GM12874 (cell line): ENCODE measurements at regions not wholly inside any gene's neighbourhood (a gene's known extent, or its start where the extent isn't known, plus 50 kb on each side); places are given as distances from the start of the nearest gene placed in this dataset.

Experiments used
- TF ChIP-seq, protein P1 (sequence below): IDR thresholded peaks from 2 replicates; pipeline ENCODE4 v1.5.1; 2011; ENCODE audit warnings: low read depth, mild to moderate bottlenecking, control low read depth, low read length, moderate library complexity; ENCODE audit not compliant: insufficient read depth

DNA sequence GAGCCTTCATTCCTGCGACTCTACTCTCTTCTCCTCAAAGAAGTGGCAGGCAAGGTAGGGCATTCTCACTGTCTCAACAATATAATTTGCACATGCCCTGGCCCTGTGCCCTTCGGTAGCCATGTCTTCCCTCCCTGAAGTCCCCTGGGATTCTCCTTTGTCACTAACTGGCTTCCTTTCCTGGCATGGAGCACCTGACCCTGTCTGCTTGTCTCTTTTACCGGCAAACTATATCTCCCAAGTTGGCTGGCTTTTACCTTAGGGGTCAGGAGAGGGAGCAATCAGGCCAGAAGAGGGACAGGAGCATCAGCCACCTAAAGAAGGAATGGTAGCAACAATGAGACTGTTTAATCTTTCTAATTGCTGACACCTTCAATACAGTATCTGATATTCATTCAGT is 51.9 kb upstream of the RMDN2 start:
- TF ChIP-seq, protein P1, sequence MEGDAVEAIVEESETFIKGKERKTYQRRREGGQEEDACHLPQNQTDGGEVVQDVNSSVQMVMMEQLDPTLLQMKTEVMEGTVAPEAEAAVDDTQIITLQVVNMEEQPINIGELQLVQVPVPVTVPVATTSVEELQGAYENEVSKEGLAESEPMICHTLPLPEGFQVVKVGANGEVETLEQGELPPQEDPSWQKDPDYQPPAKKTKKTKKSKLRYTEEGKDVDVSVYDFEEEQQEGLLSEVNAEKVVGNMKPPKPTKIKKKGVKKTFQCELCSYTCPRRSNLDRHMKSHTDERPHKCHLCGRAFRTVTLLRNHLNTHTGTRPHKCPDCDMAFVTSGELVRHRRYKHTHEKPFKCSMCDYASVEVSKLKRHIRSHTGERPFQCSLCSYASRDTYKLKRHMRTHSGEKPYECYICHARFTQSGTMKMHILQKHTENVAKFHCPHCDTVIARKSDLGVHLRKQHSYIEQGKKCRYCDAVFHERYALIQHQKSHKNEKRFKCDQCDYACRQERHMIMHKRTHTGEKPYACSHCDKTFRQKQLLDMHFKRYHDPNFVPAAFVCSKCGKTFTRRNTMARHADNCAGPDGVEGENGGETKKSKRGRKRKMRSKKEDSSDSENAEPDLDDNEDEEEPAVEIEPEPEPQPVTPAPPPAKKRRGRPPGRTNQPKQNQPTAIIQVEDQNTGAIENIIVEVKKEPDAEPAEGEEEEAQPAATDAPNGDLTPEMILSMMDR: no peak

DNA sequence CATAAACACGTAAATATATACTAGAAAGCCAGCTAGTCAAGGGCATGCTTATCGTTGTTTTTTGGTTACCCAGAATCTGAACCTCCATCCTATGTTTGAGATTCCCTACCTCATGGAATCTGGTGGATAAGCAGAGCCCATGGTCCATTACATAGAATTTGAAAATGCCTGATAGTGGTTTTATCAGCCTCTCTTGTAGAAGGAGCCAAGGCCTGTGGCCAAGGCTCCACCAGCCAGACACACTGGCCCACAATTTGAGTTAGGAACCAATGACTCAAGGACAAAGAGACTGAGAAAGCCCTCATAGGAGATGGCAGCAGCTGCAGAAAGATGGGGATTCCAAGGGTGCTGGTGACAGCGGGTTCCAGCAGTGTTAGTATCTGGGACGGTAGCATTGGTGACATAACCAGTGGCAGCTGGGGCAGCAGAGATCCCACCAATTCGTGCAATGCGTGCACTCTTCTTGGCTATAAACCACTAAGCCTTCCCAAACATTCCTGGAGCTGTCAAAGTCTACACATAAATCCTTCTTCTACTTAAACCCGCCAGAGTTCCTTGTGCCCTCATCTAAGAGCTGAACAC is 51.2 kb upstream of the RMDN2 start:
- TF ChIP-seq, protein P1: no peak

DNA sequence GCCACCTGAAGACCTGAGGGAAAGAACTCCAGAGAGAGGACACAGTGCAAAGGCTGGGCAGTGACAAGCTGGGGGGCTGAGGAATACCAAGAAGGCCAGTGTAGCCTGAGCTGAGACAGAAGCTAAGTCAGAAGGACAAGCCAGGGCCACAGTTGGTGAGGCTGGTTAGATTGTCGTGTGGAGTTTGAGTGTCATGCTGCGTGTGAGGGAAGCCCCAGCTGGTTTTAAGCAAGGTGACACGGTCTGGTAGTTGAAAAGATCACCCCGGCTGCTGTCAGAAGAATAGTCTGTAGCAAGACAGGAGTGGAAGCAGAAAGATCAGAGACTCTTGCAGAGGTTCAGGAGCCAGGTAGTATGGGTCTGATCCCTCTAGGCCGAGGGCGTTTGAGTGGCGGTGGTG is 50.6 kb upstream of the RMDN2 start:
- TF ChIP-seq, protein P1: no peak
